Neural crest cell (in vitro differentiated cells): ENCODE measurements at regions not wholly inside any gene's neighbourhood (a gene's known extent, or its start where the extent isn't known, plus 50 kb on each side); places are given as distances from the start of the nearest gene placed in this dataset.
A peak's percentile ranks its signal among the peaks of the same experiment; 100 is the strongest.

Experiments
- DNase-seq: peaks from one replicate; pipeline ENCODE4 v3.0.0; 2021; ENCODE audit warnings: low read depth, mixed read lengths, low spot score
- H3K27ac Mint-ChIP-seq: one replicate; pipeline ENCODE4 v1.8.0; 2021; ENCODE audit warnings: mild to moderate bottlenecking, mixed read lengths; ENCODE audit not compliant: unreplicated experiment
- H3K27me3 Mint-ChIP-seq: 2 replicates; pipeline ENCODE4 v1.8.0; 2021; ENCODE audit warnings: low read depth, mild to moderate bottlenecking, mixed read lengths
- H3K36me3 Mint-ChIP-seq: 2 replicates; pipeline ENCODE4 v1.8.0; 2021; ENCODE audit warnings: low read depth, mild to moderate bottlenecking, mixed read lengths
- H3K4me1 Mint-ChIP-seq: 2 replicates; pipeline ENCODE4 v1.8.0; 2021; ENCODE audit warnings: mixed read lengths
- H3K4me3 Mint-ChIP-seq: one replicate; pipeline ENCODE4 v1.8.0; 2021; ENCODE audit warnings: mild to moderate bottlenecking, mixed read lengths
- H3K9me3 Mint-ChIP-seq: 2 replicates; pipeline ENCODE4 v1.8.0; 2021; ENCODE audit warnings: mixed read lengths
- CTCF ChIP-seq: fragments of 200-600 bp; sonication (generic); conservative IDR thresholded peaks from 2 replicates; pipeline ENCODE4 v1.5.0; 2021; ENCODE audit warnings: antibody characterized with exemption, mild to moderate bottlenecking

- no peak for TF ChIP-seq CTCF
- peaks cover 10% of the 10 kb centered on the region for H3K4me1 Mint-ChIP-seq
- peaks cover 3% of the 10 kb centered on the region for H3K9me3 Mint-ChIP-seq
- peaks cover 28% of the 10 kb centered on the region for H3K36me3 Mint-ChIP-seq
- H3K27ac Mint-ChIP-seq = no peak overlapping the region
- H3K4me3 Mint-ChIP-seq = no peak overlapping the region
- H3K27me3 Mint-ChIP-seq = no peaks in the 10 kb centered on the region
- no peak for DNase-seq
Measured at GRCh38 chr17:63240106-63240505, 206.0 kb downstream of the CYB561 start.

GRCh38 chr17:63246344-63246743, 199.8 kb downstream of the CYB561 start:
- H3K36me3 Mint-ChIP-seq = peaks cover 10% of the 10 kb centered on the region

GRCh38 chr17:63247706-63248105, 198.4 kb downstream of the CYB561 start:
- peaks cover 5% of the 10 kb centered on the region for H3K36me3 Mint-ChIP-seq
- H3K4me3 Mint-ChIP-seq = no peak overlapping the region
- peaks cover 6% of the 10 kb centered on the region for H3K4me1 Mint-ChIP-seq
- no peak for DNase-seq
- no peak overlapping the region for H3K27ac Mint-ChIP-seq
- peaks cover 3% of the 10 kb centered on the region for H3K9me3 Mint-ChIP-seq
- no peak for TF ChIP-seq CTCF
- no peaks in the 10 kb centered on the region for H3K27me3 Mint-ChIP-seq

More at GRCh38 chr17:63246344-63246743, 199.8 kb downstream of the CYB561 start:
- H3K4me1 Mint-ChIP-seq = peaks cover 6% of the 10 kb centered on the region
- no peak for DNase-seq
- no peak overlapping the region for H3K27ac Mint-ChIP-seq
- peaks cover 3% of the 10 kb centered on the region for H3K9me3 Mint-ChIP-seq
- H3K4me3 Mint-ChIP-seq = no peak overlapping the region
- no peak for TF ChIP-seq CTCF
- H3K27me3 Mint-ChIP-seq = no peaks in the 10 kb centered on the region

- Mint-ChIP-seq H3K36me3 (peaks cover 4% of the 10 kb centered on the region), H3K27ac (peak overlapping the region; percentile 28), H3K27me3 (no peaks in the 10 kb centered on the region), H3K9me3 (peaks cover 7% of the 10 kb centered on the region), H3K4me3 (no peak overlapping the region), H3K4me1 (peaks cover 10% of the 10 kb centered on the region)
- no peak for DNase-seq
- TF ChIP-seq CTCF = no peak
Measured at GRCh38 chr17:63249256-63250004, 196.7 kb downstream of the CYB561 start.

- Mint-ChIP-seq H3K9me3 (peaks cover 8% of the 10 kb centered on the region), H3K36me3 (peaks cover 10% of the 10 kb centered on the region), H3K27me3 (no peaks in the 10 kb centered on the region), H3K4me1 (peaks cover 10% of the 10 kb centered on the region), H3K4me3 (no peak overlapping the region), H3K27ac (no peak overlapping the region)
- DNase-seq = no peak
- no peak for TF ChIP-seq CTCF
Measured at GRCh38 chr17:63250830-63251229, 195.3 kb downstream of the CYB561 start.
